H1 (cell line): ENCODE measurements at regions not wholly inside any gene's neighbourhood (a gene's known extent, or its start where the extent isn't known, plus 50 kb on each side); places are given as distances from the start of the nearest gene placed in this dataset.

Source experiments
- CTCF ChIA-PET: fragments of 300-600 bp; sonication (Branson Sonifier 250); formaldehyde crosslinking; loops from one replicate; lab custom pipeline; 2021; ENCODE audit not compliant: partially characterized antibody; lab: Charles Lee
- POLR2A ChIA-PET: fragments of 300-600 bp; sonication (Branson Sonifier 250); formaldehyde crosslinking; loops from one replicate; lab custom pipeline; 2021; ENCODE audit warnings: inconsistent platforms; ENCODE audit not compliant: partially characterized antibody; lab: Charles Lee
- DNase-seq, 2 experiments: peaks; one replicate each; pipeline versions ENCODE4 v3.0.0 to v3.0.0-alpha.2; 2010 to 2022; ENCODE audit warnings: low spot score in 2 of 2, low read depth in 1 of 2, mixed read lengths in 1 of 2
- FAIRE-seq: peaks from 2 replicates; lab custom pipeline; 2011; peaks lifted over from hg19 to GRCh38; lab: Jason Lieb, UNC
- H2AFZ ChIP-seq: 2 replicates; pipeline ENCODE4 v1.8.1; 2012; ENCODE audit warnings: low read length, inconsistent platforms
- H2AK5ac ChIP-seq: 2 replicates; pipeline ENCODE4 v1.6.1; 2013; ENCODE audit warnings: low read depth, low read length
- H2BK120ac ChIP-seq: replicated peaks from 2 replicates; pipeline ENCODE3; 2013; ENCODE audit warnings: low read depth, low read length, inconsistent platforms
- H2BK12ac ChIP-seq: 2 replicates; pipeline ENCODE4 v1.6.1; 2013; ENCODE audit warnings: low read depth, low read length
- H2BK15ac ChIP-seq: 2 replicates; pipeline ENCODE4 v1.6.1; 2013; ENCODE audit warnings: low read length
- H2BK20ac ChIP-seq: 2 replicates; pipeline ENCODE4 v1.6.1; 2013; ENCODE audit warnings: low read length
- H2BK5ac ChIP-seq: 2 replicates; pipeline ENCODE4 v1.6.1; 2013; ENCODE audit warnings: low read depth, low read length
- H3K14ac ChIP-seq: 2 replicates; pipeline ENCODE4 v1.6.1; 2013; ENCODE audit warnings: inconsistent platforms; ENCODE audit not compliant: insufficient read length
- H3K18ac ChIP-seq: 2 replicates; pipeline ENCODE4 v1.6.1; 2013; ENCODE audit warnings: low read length; ENCODE audit errors: extremely low read depth
- H3K23ac ChIP-seq: 2 replicates; pipeline ENCODE4 v1.6.1; 2013; ENCODE audit warnings: inconsistent platforms; ENCODE audit not compliant: insufficient read length
- H3K23me2 ChIP-seq: 2 replicates; pipeline ENCODE4 v1.6.1; 2013; ENCODE audit warnings: low read depth, low read length
- H3K27ac ChIP-seq: 2 replicates; pipeline ENCODE4 v1.6.1; 2011; ENCODE audit warnings: low read depth, low read length, inconsistent platforms
- H3K27me3 ChIP-seq, 4 experiments: replicated peaks in 1 of 4; 1 replicate in 1 of 4; 2 replicates in 3 of 4; pipeline versions ENCODE4 v1.6.1 to v1.8.1; 2011 to 2013; ENCODE audit warnings: low read length in 3 of 4, mild to moderate bottlenecking in 3 of 4, inconsistent platforms in 2 of 4, mixed read lengths in 2 of 4, moderate library complexity in 1 of 4; ENCODE audit not compliant: control insufficient read depth in 3 of 4, insufficient read depth in 3 of 4; ENCODE audit errors: extremely low read depth in 1 of 4
- H3K36me3 ChIP-seq, 4 experiments: 2 replicates each; pipeline versions ENCODE4 v1.6.1 to v1.8.1; 2011 to 2013; ENCODE audit warnings: mild to moderate bottlenecking in 4 of 4, low read length in 3 of 4, moderate library complexity in 2 of 4, control low read depth in 1 of 4, inconsistent platforms in 1 of 4; ENCODE audit not compliant: insufficient read depth in 4 of 4, control insufficient read depth in 2 of 4
- H3K4ac ChIP-seq: replicated peaks from 2 replicates; pipeline ENCODE3; 2013; ENCODE audit warnings: low read length, low read depth, mixed read lengths, inconsistent platforms; ENCODE audit not compliant: insufficient read length
- H3K4me1 ChIP-seq, 4 experiments: replicated peaks in 1 of 4; 1 replicate in 1 of 4; 2 replicates in 3 of 4; pipeline versions ENCODE4 v1.6.1 to v1.8.1; 2011 to 2013; ENCODE audit warnings: low read length in 3 of 4, inconsistent platforms in 2 of 4, mixed read lengths in 1 of 4; ENCODE audit not compliant: insufficient read depth in 4 of 4, control insufficient read depth in 3 of 4
- H3K4me2 ChIP-seq, 2 experiments: 2 replicates each; pipeline versions ENCODE4 v1.6.1 to v1.8.1; 2011 to 2013; ENCODE audit warnings: low read depth in 2 of 2, low read length in 2 of 2, control low read depth in 1 of 2, inconsistent platforms in 1 of 2, mild to moderate bottlenecking in 1 of 2; ENCODE audit not compliant: insufficient read depth in 1 of 2
- H3K4me3 ChIP-seq, 4 experiments: fragments of 200-600, 300-600 bp in 1 of 4; sonication (generic), shearing (Covaris generic), sonication (Bioruptor Twin) in 1 of 4; 2 replicates each; pipeline versions ENCODE4 v1.5.1 to v1.8.1; 2011 to 2016; ENCODE audit warnings: low read length in 4 of 4, low read depth in 3 of 4, control low read depth in 2 of 4, inconsistent platforms in 2 of 4, mild to moderate bottlenecking in 2 of 4, mixed read lengths in 1 of 4, moderate library complexity in 1 of 4; ENCODE audit not compliant: insufficient read depth in 2 of 4; ENCODE audit errors: extremely low read depth in 1 of 4
- H3K56ac ChIP-seq: replicated peaks from 2 replicates; pipeline ENCODE3; 2013; ENCODE audit warnings: low read depth, mild to moderate bottlenecking, mixed read lengths, low read length, inconsistent platforms; ENCODE audit not compliant: insufficient read length
- H3K79me1 ChIP-seq: 2 replicates; pipeline ENCODE4 v1.6.1; 2013; ENCODE audit warnings: low read depth, low read length, control low read depth
- H3K79me2 ChIP-seq, 2 experiments: 2 replicates each; pipeline versions ENCODE4 v1.6.1 to v1.8.1; 2012 to 2013; ENCODE audit warnings: low read length in 2 of 2, mild to moderate bottlenecking in 2 of 2, inconsistent platforms in 1 of 2; ENCODE audit not compliant: insufficient read depth in 2 of 2, control insufficient read depth in 1 of 2
- H3K9ac ChIP-seq, 4 experiments: replicated peaks in 1 of 4; 1 replicate in 1 of 4; 2 replicates in 3 of 4; pipeline versions ENCODE4 v1.6.1 to v1.8.1; 2011 to 2013; ENCODE audit warnings: low read depth in 3 of 4, low read length in 3 of 4, control low read depth in 2 of 4, mild to moderate bottlenecking in 2 of 4, moderate library complexity in 2 of 4, inconsistent platforms in 1 of 4; ENCODE audit errors: extremely low read depth in 1 of 4
- H3K9me3 ChIP-seq, 2 experiments: 2 replicates each; pipeline versions ENCODE4 v1.6.1 to v1.8.1; 2012 to 2013; ENCODE audit warnings: mild to moderate bottlenecking in 2 of 2, moderate library complexity in 2 of 2, control low read depth in 1 of 2, inconsistent platforms in 1 of 2, low read depth in 1 of 2, low read length in 1 of 2, mixed read lengths in 1 of 2; ENCODE audit not compliant: insufficient read depth in 2 of 2
- H4K20me1 ChIP-seq, 2 experiments: replicated peaks in 1 of 2; 2 replicates each; pipeline versions ENCODE3 to v1.8.1; 2011 to 2013; ENCODE audit warnings: inconsistent platforms in 2 of 2, low read length in 2 of 2, mild to moderate bottlenecking in 1 of 2; ENCODE audit not compliant: insufficient read depth in 2 of 2, control insufficient read depth in 1 of 2
- H4K5ac ChIP-seq: 2 replicates; pipeline ENCODE4 v1.6.1; 2013; ENCODE audit warnings: low read length, low read depth, mixed read lengths, inconsistent platforms; ENCODE audit not compliant: insufficient read length
- H4K8ac ChIP-seq: 2 replicates; pipeline ENCODE4 v1.8.0; 2013; ENCODE audit warnings: mild to moderate bottlenecking, moderate library complexity, low read length, inconsistent platforms; ENCODE audit not compliant: insufficient read depth; ENCODE audit errors: extremely low read depth
- H4K91ac ChIP-seq: replicated peaks from 2 replicates; pipeline ENCODE3; 2013; ENCODE audit warnings: low read length, mixed read lengths, inconsistent platforms; ENCODE audit not compliant: insufficient read length
- CHD2 ChIP-seq: IDR thresholded peaks from 2 replicates; pipeline ENCODE4 v1.6.1; 2012; ENCODE audit warnings: low read length, improper control_type of control experiment
- EP300 ChIP-seq, 2 experiments: IDR thresholded peaks; 1 replicate in 1 of 2; 2 replicates in 1 of 2; pipeline ENCODE4 v1.6.1; 2011 to 2012; ENCODE audit warnings: low read depth in 2 of 2, low read length in 2 of 2, mild to moderate bottlenecking in 2 of 2, borderline replicate concordance in 1 of 2, inconsistent platforms in 1 of 2, moderate library complexity in 1 of 2
- EZH2 ChIP-seq: fragments of 200-600 bp; sonication (generic); IDR thresholded peaks from 2 replicates; pipeline ENCODE4 v1.7.1; 2012; ENCODE audit warnings: low read depth, mild to moderate bottlenecking, moderate library complexity, low read length, inconsistent platforms; ENCODE audit not compliant: severe bottlenecking
- KDM4A ChIP-seq: IDR thresholded peaks from one replicate; pipeline ENCODE4 v1.7.1; 2012; ENCODE audit warnings: low read depth, mild to moderate bottlenecking, moderate library complexity, low read length, inconsistent platforms; ENCODE audit not compliant: severe bottlenecking
- KDM5A ChIP-seq: fragments of 200-600 bp; IDR thresholded peaks from 2 replicates; pipeline ENCODE4 v1.7.1; 2012; ENCODE audit warnings: mild to moderate bottlenecking, low read length, inconsistent platforms, mixed read lengths
- PHF8 ChIP-seq: fragments of 200-600 bp; sonication (generic); conservative IDR thresholded peaks from 2 replicates; pipeline ENCODE4 v1.7.1; 2012; ENCODE audit warnings: low read depth, mild to moderate bottlenecking, inconsistent platforms, low read length, moderate library complexity
- RNF2 ChIP-seq: fragments of 200-900, 300-1000 bp; sonication (generic); IDR thresholded peaks from 2 replicates; pipeline ENCODE4 v1.7.1; 2016; ENCODE audit warnings: borderline replicate concordance, low read depth, mild to moderate bottlenecking, antibody characterized with exemption, low read length; ENCODE audit not compliant: poor library complexity, severe bottlenecking; ENCODE audit errors: missing control alignments
- SAP30 ChIP-seq: fragments of 300-600 bp; sonication (generic); IDR thresholded peaks from 2 replicates; pipeline ENCODE4 v1.7.1; 2012; ENCODE audit warnings: low read length, moderate library complexity, mild to moderate bottlenecking, inconsistent platforms; ENCODE audit not compliant: insufficient read depth, insufficient replicate concordance
- SRF ChIP-seq: IDR thresholded peaks from 2 replicates; pipeline ENCODE4 v1.6.1; 2011; ENCODE audit warnings: mild to moderate bottlenecking, low read depth, low read length, moderate library complexity
- YY1 ChIP-seq: IDR thresholded peaks from 2 replicates; pipeline ENCODE4 v1.6.1; 2011; ENCODE audit warnings: low read depth, mild to moderate bottlenecking, low read length
- ZNF274 ChIP-seq: IDR thresholded peaks from 2 replicates; pipeline ENCODE4 v1.7.0; 2012; ENCODE audit warnings: low read length, borderline replicate concordance; ENCODE audit errors: extremely low read depth
- WGBS, 2 experiments: shearing (Covaris generic) in 1 of 2; methylation state at CpG; one replicate each; pipeline versions ENCODE4 v1.1.6 to v1.1.7; 2013 to 2015; ENCODE audit warnings: low lambda C conversion rate in 2 of 2, mixed read lengths in 2 of 2, inconsistent platforms in 1 of 2, low coverage in 1 of 2, missing lambda C conversion rate in 1 of 2; ENCODE audit not compliant: insufficient replicate concordance in 2 of 2, insufficient coverage in 1 of 2, insufficient read length in 1 of 2; ENCODE audit errors: extremely low coverage in 1 of 2, missing lambda C conversion rate in 1 of 2; 5-methylcytosine and 5-hydroxymethylcytosine counted together

DNA sequence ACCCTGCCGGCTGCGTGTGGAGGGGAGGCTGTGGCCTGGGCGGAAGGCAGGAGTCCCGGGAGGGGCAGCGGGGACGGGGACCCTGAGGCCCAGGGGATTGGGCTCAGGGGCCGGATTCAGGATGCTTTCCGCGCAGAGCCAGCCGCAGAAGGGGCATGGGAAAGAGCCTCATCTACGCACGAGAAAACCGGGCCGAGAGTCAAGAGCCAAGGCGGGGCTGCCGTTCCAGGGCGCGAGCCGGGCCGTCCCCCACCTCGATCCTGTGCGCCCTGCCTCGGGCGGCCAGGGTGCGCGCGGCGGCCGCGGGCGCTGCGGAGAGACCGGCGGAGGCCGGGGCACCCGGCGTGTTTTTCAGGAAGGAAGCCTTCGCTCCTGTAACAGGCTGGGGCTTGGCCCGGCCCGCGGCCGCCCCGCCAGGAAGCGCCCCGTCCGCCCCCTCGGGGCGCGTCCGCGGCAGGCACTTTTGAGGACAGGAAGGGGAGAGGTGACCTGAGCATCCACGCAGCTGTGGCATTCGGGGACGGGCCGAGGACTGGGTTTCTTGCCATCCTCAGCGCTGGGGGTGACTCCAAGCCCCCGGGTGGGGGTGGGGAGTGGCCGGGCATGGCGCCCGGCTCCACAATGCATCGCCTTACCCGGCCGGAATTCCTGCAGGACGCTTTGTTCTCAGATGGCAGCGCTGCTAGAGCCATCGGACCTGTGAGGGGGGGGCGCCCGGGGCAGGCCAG is 62.3 kb upstream of the GATA2 start:
- Histone ChIP-seq H3K79me1 (no peaks in the 10 kb centered on the region), H2BK15ac (no peak overlapping the region), H4K8ac (peak overlapping the region; percentile 90), H2BK5ac (peak overlapping the region; percentile 4; the same call in 1 of the 2 replicates), H3K9ac (peak overlapping the region in 2 of 4 experiments; percentile 38 to 54; a peak in 3 of 7 replicates), H2BK12ac (peak overlapping the region; percentile 20; the same call in 1 of the 2 replicates), H3K4me3 (peak overlapping the region; percentile 24 to 67 (median 56)), H3K23ac (no peak overlapping the region), H2BK120ac (no peak overlapping the region), H3K18ac (peak overlapping the region; percentile 25), H3K36me3 (no peaks in the 10 kb centered on the region), H2AK5ac (no peak overlapping the region), H3K9me3 (no peaks in the 10 kb centered on the region), H3K27me3 (peaks cover 0 to 30% (median 27%) of the 10 kb centered on the region in 4 experiments; a peak in 6 of 7 replicates), H4K20me1 (no peaks in the 10 kb centered on the region), H4K5ac (no peak overlapping the region), H3K23me2 (peaks cover 2% of the 10 kb centered on the region; the same call in 1 of the 2 replicates), H3K4ac (no peak overlapping the region), H3K4me2 (peak overlapping the region; percentile 66 to 79), H4K91ac (no peak overlapping the region), H2BK20ac (peak overlapping the region; percentile 43; the same call in 1 of the 2 replicates), H3K14ac (no peak overlapping the region), H3K56ac (no peak overlapping the region), H3K79me2 (no peaks in the 10 kb centered on the region), H3K4me1 (peaks cover 0 to 10% (median 7%) of the 10 kb centered on the region in 4 experiments; a peak in 6 of 7 replicates), H3K27ac (no peak overlapping the region), H2AFZ (peak overlapping the region; percentile 26; the same call in 1 of the 2 replicates)
- ChIA-PET POLR2A (interaction anchor here (1.3 to 1.4 kb wide), 2 partner anchors 21 to 25 kb away, joined by 3 read pairs; no protein-coding TSS in a partner anchor), CTCF (interaction anchor here (1.7 kb wide), 1 partner anchor 16 kb away, joined by 6 read pairs; no protein-coding TSS in a partner anchor)
- WGBS, 2 experiments = 9% methylated on average over 35 of the region's 68 CpGs; no CpG with 5 or more reads in 1 of the 2 experiments
- DNase-seq = peak in 1 of 2 experiments; percentile 66
- FAIRE-seq = no peak
- TF ChIP-seq KDM4A (peak; percentile 79), EP300 (IDR thresholded peaks at IDR 0.05; ENCODE audit: borderline replicate concordance in 1 of 2, low read depth in 2 of 2, low read length in 2 of 2) (no peak), SRF (no peak), KDM5A (no peak), EZH2 (peak; percentile 62), ZNF274 (no peak), RNF2 (no peak), PHF8 (peak; percentile 40; the same call in 1 of the 2 replicates), YY1 (no peak), CHD2 (no peak), SAP30 (no peak)
